GM23338 (cell line): ENCODE measurements at regions not wholly inside any gene's neighbourhood (a gene's known extent, or its start where the extent isn't known, plus 50 kb on each side); places are given as distances from the start of the nearest gene placed in this dataset.

Source experiments
- ATAC-seq: fragments of 200-7000 bp; cut with Tn5 transposase; 3 replicates; pipeline ENCODE4 v1.9.1; 2020
- DNase-seq: peaks from one replicate; pipeline ENCODE4 v3.0.0-alpha.2; 2015; ENCODE audit warnings: low spot score
- H2AFZ ChIP-seq: fragments of 200-600 bp; sonication (generic); 2 replicates; pipeline ENCODE4 v1.8.0; 2016; ENCODE audit warnings: antibody characterized with exemption, mild to moderate bottlenecking, moderate library complexity
- H3F3A ChIP-seq: fragments of 200-600 bp; sonication (generic); replicated peaks from 2 replicates; pipeline ENCODE4 v1.8.0; 2017; ENCODE audit warnings: antibody characterized with exemption, mixed run types, low read depth
- H3K27ac ChIP-seq: fragments of 200-600 bp; sonication (generic); 2 replicates; pipeline ENCODE4 v1.6.1; 2016; ENCODE audit warnings: low read depth
- H3K27me3 ChIP-seq: fragments of 200-600 bp; sonication (generic); 2 replicates; pipeline ENCODE4 v1.8.0; 2016; ENCODE audit warnings: mild to moderate bottlenecking, mixed run types, moderate library complexity; ENCODE audit not compliant: insufficient read depth
- H3K36me3 ChIP-seq: fragments of 200-600 bp; sonication (generic); 2 replicates; pipeline ENCODE4 v1.8.0; 2016; ENCODE audit warnings: mild to moderate bottlenecking; ENCODE audit not compliant: insufficient read depth
- H3K4me1 ChIP-seq: fragments of 200-600 bp; sonication (generic); 2 replicates; pipeline ENCODE4 v1.8.0; 2016; ENCODE audit warnings: mild to moderate bottlenecking, moderate library complexity; ENCODE audit not compliant: insufficient read depth
- H3K4me2 ChIP-seq: fragments of 200-600 bp; sonication (generic); 2 replicates; pipeline ENCODE4 v1.7.1; 2017; ENCODE audit warnings: mixed run types
- H3K4me3 ChIP-seq: fragments of 200-600 bp; sonication (generic); 2 replicates; pipeline ENCODE4 v1.6.1; 2016; ENCODE audit warnings: mixed run types
- H3K79me2 ChIP-seq: fragments of 200-600 bp; sonication (generic); replicated peaks from 2 replicates; pipeline ENCODE4 v1.8.0; 2017; ENCODE audit warnings: mild to moderate bottlenecking; ENCODE audit not compliant: insufficient read depth
- H3K9me2 ChIP-seq: fragments of 200-600 bp; sonication (generic); 2 replicates; pipeline ENCODE4 v1.8.0; 2017; ENCODE audit not compliant: insufficient read depth
- H4K20me1 ChIP-seq: fragments of 200-600 bp; sonication (generic); replicated peaks from 2 replicates; pipeline ENCODE4 v1.8.0; 2017; ENCODE audit warnings: mild to moderate bottlenecking; ENCODE audit not compliant: insufficient read depth
- H3K27ac Mint-ChIP-seq: 2 replicates; pipeline ENCODE4 v1.8.0; 2020; ENCODE audit warnings: inconsistent platforms, mild to moderate bottlenecking, moderate library complexity, mixed read lengths
- H3K27me3 Mint-ChIP-seq: 3 replicates; pipeline ENCODE4 v1.8.0; 2022; ENCODE audit warnings: low read depth, mild to moderate bottlenecking, moderate library complexity, mixed read lengths, inconsistent platforms; ENCODE audit not compliant: insufficient read depth, poor library complexity
- H3K36me3 Mint-ChIP-seq: 3 replicates; pipeline ENCODE4 v1.8.0; 2021; ENCODE audit warnings: low read depth, mild to moderate bottlenecking, inconsistent platforms, moderate library complexity, mixed read lengths
- H3K4me1 Mint-ChIP-seq: 3 replicates; pipeline ENCODE4 v1.8.0; 2020; ENCODE audit warnings: mild to moderate bottlenecking, inconsistent platforms, mixed read lengths
- H3K4me3 Mint-ChIP-seq: 3 replicates; pipeline ENCODE4 v1.8.0; 2021; ENCODE audit warnings: moderate library complexity, mild to moderate bottlenecking, inconsistent platforms, mixed read lengths
- H3K9me3 Mint-ChIP-seq: 3 replicates; pipeline ENCODE4 v1.8.0; 2020; ENCODE audit warnings: moderate library complexity, mild to moderate bottlenecking, inconsistent platforms, mixed read lengths
- CREB1 ChIP-seq: fragments of 250-450 bp; sonication (Bioruptor Pico); IDR thresholded peaks from 2 replicates; pipeline ENCODE4 v1.5.0; 2020; ENCODE audit warnings: low read depth, mild to moderate bottlenecking, moderate library complexity
- EZH2 ChIP-seq: fragments of 200-600 bp; sonication (generic); IDR thresholded peaks from one replicate; pipeline ENCODE4 v1.8.0; 2017; ENCODE audit warnings: antibody characterized with exemption, mild to moderate bottlenecking, low read depth; ENCODE audit not compliant: unreplicated experiment
- EZH2phosphoT487 ChIP-seq: fragments of 200-600 bp; sonication (generic); IDR thresholded peaks from one replicate; pipeline ENCODE4 v1.8.1; 2018; ENCODE audit warnings: antibody characterized with exemption; ENCODE audit not compliant: unreplicated experiment
- JUNB ChIP-seq: IDR thresholded peaks from one replicate; pipeline ENCODE4 v1.6.1; 2016; ENCODE audit warnings: antibody characterized with exemption; ENCODE audit not compliant: unreplicated experiment
- NANOG ChIP-seq: IDR thresholded peaks from 2 replicates; pipeline ENCODE4 v1.6.1; 2016; ENCODE audit warnings: antibody characterized with exemption, borderline replicate concordance
- POLR2AphosphoS5 ChIP-seq: IDR thresholded peaks from 2 replicates; pipeline ENCODE4 v1.6.1; 2016; ENCODE audit warnings: antibody characterized with exemption, low read depth
- STAT1 ChIP-seq: IDR thresholded peaks from one replicate; pipeline ENCODE4 v1.6.1; 2016; ENCODE audit warnings: antibody characterized with exemption; ENCODE audit not compliant: unreplicated experiment
- ZNF114 ChIP-seq: fragments of 250-450 bp; sonication (Bioruptor Pico); IDR thresholded peaks from 2 replicates; pipeline ENCODE4 v1.5.0; 2020; ENCODE audit warnings: mild to moderate bottlenecking, moderate library complexity
- ZNF331 ChIP-seq: fragments of 250-450 bp; sonication (Bioruptor Pico); IDR thresholded peaks from 2 replicates; pipeline ENCODE4 v1.5.0; 2020; ENCODE audit warnings: low read depth, mild to moderate bottlenecking, moderate library complexity
- TF ChIP-seq, protein P1 (sequence below): IDR thresholded peaks from one replicate; pipeline ENCODE4 v1.6.1; 2018; ENCODE audit warnings: antibody characterized with exemption; ENCODE audit not compliant: unreplicated experiment
- TF ChIP-seq, protein P2 (sequence below), 2 experiments: fragments of 200-600 bp in 1 of 2; sonication (generic) in 1 of 2; conservative IDR thresholded peaks; 2 replicates each; pipeline versions ENCODE4 v1.5.1 to v1.6.1; 2016 to 2017; ENCODE audit warnings: antibody characterized with exemption in 2 of 2, low read depth in 2 of 2, mild to moderate bottlenecking in 2 of 2, moderate library complexity in 1 of 2
- TF ChIP-seq, protein P3 (sequence below): IDR thresholded peaks from 2 replicates; pipeline ENCODE4 v1.6.1; 2016; ENCODE audit warnings: antibody characterized with exemption
- TF ChIP-seq, protein P4 (sequence below): fragments of 250-450 bp; sonication (Bioruptor Pico); IDR thresholded peaks from 2 replicates; pipeline ENCODE4 v1.5.0; 2020; ENCODE audit warnings: mild to moderate bottlenecking, moderate library complexity

DNA sequence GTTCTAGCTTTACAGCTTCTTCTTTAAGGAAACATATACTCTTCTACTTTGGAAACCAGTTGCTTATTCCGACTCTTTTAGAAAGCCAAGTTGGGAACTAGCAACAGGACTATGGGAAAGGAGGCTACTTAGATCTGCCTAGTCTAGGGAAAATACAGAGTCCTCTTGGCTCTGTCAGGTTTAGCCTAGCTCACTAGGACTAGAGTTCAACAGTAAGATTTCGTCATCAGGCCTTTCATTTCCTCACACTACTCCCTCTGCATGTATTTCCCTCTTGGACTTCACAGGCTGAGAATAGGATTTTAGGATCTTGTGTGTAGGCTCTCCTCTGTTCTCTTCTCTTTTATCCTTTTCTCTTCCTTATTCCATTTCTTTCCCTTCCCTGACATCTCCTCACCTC is 409.8 kb downstream of the AR start:
- Histone ChIP-seq H3F3A (no peaks in the 10 kb centered on the region), H3K4me2 (no peak overlapping the region), H3K79me2 (no peaks in the 10 kb centered on the region), H3K4me1 (no peaks in the 10 kb centered on the region), H3K27ac (no peak overlapping the region), H4K20me1 (no peaks in the 10 kb centered on the region), H3K27me3 (no peaks in the 10 kb centered on the region), H2AFZ (no peak overlapping the region), H3K36me3 (no peaks in the 10 kb centered on the region), H3K9me2 (no peaks in the 10 kb centered on the region), H3K4me3 (no peak overlapping the region)
- no peak for ATAC-seq
- Mint-ChIP-seq H3K4me1 (peaks cover 5% of the 10 kb centered on the region; the same call in 2 of the 3 replicates), H3K4me3 (no peak overlapping the region), H3K27me3 (peaks cover 4% of the 10 kb centered on the region), H3K9me3 (no peaks in the 10 kb centered on the region), H3K36me3 (no peaks in the 10 kb centered on the region), H3K27ac (no peak overlapping the region)
- no peak for TF ChIP-seq ZNF331 (CRISPR knock-in tag)
- TF ChIP-seq ZNF114 (CRISPR knock-in tag): no peak
- no peak for TF ChIP-seq EZH2phosphoT487
- TF ChIP-seq, protein P1, sequence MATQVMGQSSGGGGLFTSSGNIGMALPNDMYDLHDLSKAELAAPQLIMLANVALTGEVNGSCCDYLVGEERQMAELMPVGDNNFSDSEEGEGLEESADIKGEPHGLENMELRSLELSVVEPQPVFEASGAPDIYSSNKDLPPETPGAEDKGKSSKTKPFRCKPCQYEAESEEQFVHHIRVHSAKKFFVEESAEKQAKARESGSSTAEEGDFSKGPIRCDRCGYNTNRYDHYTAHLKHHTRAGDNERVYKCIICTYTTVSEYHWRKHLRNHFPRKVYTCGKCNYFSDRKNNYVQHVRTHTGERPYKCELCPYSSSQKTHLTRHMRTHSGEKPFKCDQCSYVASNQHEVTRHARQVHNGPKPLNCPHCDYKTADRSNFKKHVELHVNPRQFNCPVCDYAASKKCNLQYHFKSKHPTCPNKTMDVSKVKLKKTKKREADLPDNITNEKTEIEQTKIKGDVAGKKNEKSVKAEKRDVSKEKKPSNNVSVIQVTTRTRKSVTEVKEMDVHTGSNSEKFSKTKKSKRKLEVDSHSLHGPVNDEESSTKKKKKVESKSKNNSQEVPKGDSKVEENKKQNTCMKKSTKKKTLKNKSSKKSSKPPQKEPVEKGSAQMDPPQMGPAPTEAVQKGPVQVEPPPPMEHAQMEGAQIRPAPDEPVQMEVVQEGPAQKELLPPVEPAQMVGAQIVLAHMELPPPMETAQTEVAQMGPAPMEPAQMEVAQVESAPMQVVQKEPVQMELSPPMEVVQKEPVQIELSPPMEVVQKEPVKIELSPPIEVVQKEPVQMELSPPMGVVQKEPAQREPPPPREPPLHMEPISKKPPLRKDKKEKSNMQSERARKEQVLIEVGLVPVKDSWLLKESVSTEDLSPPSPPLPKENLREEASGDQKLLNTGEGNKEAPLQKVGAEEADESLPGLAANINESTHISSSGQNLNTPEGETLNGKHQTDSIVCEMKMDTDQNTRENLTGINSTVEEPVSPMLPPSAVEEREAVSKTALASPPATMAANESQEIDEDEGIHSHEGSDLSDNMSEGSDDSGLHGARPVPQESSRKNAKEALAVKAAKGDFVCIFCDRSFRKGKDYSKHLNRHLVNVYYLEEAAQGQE: no peak
- TF ChIP-seq EZH2: no peak
- no peak for TF ChIP-seq CREB1
- TF ChIP-seq POLR2AphosphoS5: no peak
- TF ChIP-seq, protein P2, sequence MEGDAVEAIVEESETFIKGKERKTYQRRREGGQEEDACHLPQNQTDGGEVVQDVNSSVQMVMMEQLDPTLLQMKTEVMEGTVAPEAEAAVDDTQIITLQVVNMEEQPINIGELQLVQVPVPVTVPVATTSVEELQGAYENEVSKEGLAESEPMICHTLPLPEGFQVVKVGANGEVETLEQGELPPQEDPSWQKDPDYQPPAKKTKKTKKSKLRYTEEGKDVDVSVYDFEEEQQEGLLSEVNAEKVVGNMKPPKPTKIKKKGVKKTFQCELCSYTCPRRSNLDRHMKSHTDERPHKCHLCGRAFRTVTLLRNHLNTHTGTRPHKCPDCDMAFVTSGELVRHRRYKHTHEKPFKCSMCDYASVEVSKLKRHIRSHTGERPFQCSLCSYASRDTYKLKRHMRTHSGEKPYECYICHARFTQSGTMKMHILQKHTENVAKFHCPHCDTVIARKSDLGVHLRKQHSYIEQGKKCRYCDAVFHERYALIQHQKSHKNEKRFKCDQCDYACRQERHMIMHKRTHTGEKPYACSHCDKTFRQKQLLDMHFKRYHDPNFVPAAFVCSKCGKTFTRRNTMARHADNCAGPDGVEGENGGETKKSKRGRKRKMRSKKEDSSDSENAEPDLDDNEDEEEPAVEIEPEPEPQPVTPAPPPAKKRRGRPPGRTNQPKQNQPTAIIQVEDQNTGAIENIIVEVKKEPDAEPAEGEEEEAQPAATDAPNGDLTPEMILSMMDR (conservative IDR thresholded peaks at IDR 0.05; ENCODE audit: low read depth in 2 of 2): no peak
- TF ChIP-seq, protein P3, sequence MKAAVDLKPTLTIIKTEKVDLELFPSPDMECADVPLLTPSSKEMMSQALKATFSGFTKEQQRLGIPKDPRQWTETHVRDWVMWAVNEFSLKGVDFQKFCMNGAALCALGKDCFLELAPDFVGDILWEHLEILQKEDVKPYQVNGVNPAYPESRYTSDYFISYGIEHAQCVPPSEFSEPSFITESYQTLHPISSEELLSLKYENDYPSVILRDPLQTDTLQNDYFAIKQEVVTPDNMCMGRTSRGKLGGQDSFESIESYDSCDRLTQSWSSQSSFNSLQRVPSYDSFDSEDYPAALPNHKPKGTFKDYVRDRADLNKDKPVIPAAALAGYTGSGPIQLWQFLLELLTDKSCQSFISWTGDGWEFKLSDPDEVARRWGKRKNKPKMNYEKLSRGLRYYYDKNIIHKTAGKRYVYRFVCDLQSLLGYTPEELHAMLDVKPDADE: no peak
- TF ChIP-seq STAT1: no peak
- TF ChIP-seq, protein P4, sequence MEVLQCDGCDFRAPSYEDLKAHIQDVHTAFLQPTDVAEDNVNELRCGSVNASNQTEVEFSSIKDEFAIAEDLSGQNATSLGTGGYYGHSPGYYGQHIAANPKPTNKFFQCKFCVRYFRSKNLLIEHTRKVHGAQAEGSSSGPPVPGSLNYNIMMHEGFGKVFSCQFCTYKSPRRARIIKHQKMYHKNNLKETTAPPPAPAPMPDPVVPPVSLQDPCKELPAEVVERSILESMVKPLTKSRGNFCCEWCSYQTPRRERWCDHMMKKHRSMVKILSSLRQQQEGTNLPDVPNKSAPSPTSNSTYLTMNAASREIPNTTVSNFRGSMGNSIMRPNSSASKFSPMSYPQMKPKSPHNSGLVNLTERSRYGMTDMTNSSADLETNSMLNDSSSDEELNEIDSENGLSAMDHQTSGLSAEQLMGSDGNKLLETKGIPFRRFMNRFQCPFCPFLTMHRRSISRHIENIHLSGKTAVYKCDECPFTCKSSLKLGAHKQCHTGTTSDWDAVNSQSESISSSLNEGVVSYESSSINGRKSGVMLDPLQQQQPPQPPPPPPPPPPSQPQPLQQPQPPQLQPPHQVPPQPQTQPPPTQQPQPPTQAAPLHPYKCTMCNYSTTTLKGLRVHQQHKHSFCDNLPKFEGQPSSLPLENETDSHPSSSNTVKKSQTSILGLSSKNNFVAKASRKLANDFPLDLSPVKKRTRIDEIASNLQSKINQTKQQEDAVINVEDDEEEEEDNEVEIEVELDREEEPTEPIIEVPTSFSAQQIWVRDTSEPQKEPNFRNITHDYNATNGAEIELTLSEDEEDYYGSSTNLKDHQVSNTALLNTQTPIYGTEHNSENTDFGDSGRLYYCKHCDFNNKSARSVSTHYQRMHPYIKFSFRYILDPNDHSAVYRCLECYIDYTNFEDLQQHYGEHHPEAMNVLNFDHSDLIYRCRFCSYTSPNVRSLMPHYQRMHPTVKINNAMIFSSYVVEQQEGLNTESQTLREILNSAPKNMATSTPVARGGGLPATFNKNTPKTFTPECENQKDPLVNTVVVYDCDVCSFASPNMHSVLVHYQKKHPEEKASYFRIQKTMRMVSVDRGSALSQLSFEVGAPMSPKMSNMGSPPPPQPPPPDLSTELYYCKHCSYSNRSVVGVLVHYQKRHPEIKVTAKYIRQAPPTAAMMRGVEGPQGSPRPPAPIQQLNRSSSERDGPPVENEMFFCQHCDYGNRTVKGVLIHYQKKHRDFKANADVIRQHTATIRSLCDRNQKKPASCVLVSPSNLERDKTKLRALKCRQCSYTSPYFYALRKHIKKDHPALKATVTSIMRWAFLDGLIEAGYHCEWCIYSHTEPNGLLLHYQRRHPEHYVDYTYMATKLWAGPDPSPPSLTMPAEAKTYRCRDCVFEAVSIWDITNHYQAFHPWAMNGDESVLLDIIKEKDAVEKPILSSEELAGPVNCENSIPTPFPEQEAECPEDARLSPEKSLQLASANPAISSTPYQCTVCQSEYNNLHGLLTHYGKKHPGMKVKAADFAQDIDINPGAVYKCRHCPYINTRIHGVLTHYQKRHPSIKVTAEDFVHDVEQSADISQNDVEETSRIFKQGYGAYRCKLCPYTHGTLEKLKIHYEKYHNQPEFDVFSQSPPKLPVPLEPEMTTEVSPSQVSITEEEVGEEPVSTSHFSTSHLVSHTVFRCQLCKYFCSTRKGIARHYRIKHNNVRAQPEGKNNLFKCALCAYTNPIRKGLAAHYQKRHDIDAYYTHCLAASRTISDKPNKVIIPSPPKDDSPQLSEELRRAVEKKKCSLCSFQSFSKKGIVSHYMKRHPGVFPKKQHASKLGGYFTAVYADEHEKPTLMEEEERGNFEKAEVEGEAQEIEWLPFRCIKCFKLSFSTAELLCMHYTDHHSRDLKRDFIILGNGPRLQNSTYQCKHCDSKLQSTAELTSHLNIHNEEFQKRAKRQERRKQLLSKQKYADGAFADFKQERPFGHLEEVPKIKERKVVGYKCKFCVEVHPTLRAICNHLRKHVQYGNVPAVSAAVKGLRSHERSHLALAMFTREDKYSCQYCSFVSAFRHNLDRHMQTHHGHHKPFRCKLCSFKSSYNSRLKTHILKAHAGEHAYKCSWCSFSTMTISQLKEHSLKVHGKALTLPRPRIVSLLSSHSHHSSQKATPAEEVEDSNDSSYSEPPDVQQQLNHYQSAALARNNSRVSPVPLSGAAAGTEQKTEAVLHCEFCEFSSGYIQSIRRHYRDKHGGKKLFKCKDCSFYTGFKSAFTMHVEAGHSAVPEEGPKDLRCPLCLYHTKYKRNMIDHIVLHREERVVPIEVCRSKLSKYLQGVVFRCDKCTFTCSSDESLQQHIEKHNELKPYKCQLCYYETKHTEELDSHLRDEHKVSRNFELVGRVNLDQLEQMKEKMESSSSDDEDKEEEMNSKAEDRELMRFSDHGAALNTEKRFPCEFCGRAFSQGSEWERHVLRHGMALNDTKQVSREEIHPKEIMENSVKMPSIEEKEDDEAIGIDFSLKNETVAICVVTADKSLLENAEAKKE (CRISPR knock-in tag): no peak
- no peak for TF ChIP-seq NANOG
- no peak for TF ChIP-seq JUNB
- DNase-seq: no peak
